H1 (cell line): ENCODE measurements at regions not wholly inside any gene's neighbourhood (a gene's known extent, or its start where the extent isn't known, plus 50 kb on each side); places are given as distances from the start of the nearest gene placed in this dataset.

Source experiments
- CHD7 ChIP-seq: fragments of 300-600 bp; sonication (generic); IDR thresholded peaks from 2 replicates; pipeline ENCODE4 v1.7.1; 2012; ENCODE audit warnings: low read length, moderate library complexity, mild to moderate bottlenecking, inconsistent platforms; ENCODE audit not compliant: insufficient replicate concordance
- JUN ChIP-seq: IDR thresholded peaks from 2 replicates; pipeline ENCODE4 v1.6.1; 2011; ENCODE audit warnings: low read depth, mild to moderate bottlenecking, improper control_type of control experiment, low read length
- NRF1 ChIP-seq: IDR thresholded peaks from 2 replicates; pipeline ENCODE4 v1.6.1; 2011; ENCODE audit warnings: mild to moderate bottlenecking, low read depth, low read length, improper control_type of control experiment
- POLR2A ChIP-seq, 2 experiments: IDR thresholded peaks; 1 replicate in 1 of 2; 2 replicates in 1 of 2; pipeline ENCODE4 v1.6.1; 2011; ENCODE audit warnings: low read depth in 2 of 2, low read length in 2 of 2, mild to moderate bottlenecking in 2 of 2; ENCODE audit errors: control extremely low read depth in 1 of 2

- TF ChIP-seq CHD7: no peak
- no peak for TF ChIP-seq JUN
- no peak for TF ChIP-seq POLR2A (IDR thresholded peaks at IDR 0.05; ENCODE audit: control extremely low read depth in 1 of 2, low read depth in 2 of 2, low read length in 2 of 2)
- no peak for TF ChIP-seq NRF1
These were observed 105.7 kb downstream of the FOXL3 start (continued) for GRCh38 chr7:395643-396042.
